Smooth muscle cell (in vitro differentiated cells): ENCODE measurements at regions not wholly inside any gene's neighbourhood (a gene's known extent, or its start where the extent isn't known, plus 50 kb on each side); places are given as distances from the start of the nearest gene placed in this dataset.

Experiments
- DNase-seq: peaks from one replicate; lab custom pipeline; 2025; ENCODE audit not compliant: unreplicated experiment; lab: John Stamatoyannopoulos, UW
- H2AFZ ChIP-seq: fragments of 200-600 bp; sonication (generic); 2 replicates; pipeline ENCODE4 v1.6.0; 2016; ENCODE audit warnings: antibody characterized with exemption, low read depth, mild to moderate bottlenecking
- H3F3A ChIP-seq: fragments of 200-600 bp; sonication (generic); 2 replicates; pipeline ENCODE4 v1.6.0; 2017; ENCODE audit warnings: antibody characterized with exemption, low read depth
- H3K27ac ChIP-seq: fragments of 200-600 bp; sonication (generic); 2 replicates; pipeline ENCODE4 v1.5.1; 2016; ENCODE audit warnings: low read depth, mild to moderate bottlenecking
- H3K27me3 ChIP-seq: fragments of 200-600 bp; sonication (generic); 2 replicates; pipeline ENCODE4 v1.6.1; 2016; ENCODE audit warnings: low read depth, mild to moderate bottlenecking
- H3K36me3 ChIP-seq: fragments of 200-600 bp; sonication (generic); 2 replicates; pipeline ENCODE4 v1.5.1; 2016; ENCODE audit warnings: low read depth
- H3K4me1 ChIP-seq: fragments of 200-600 bp; sonication (generic); 2 replicates; pipeline ENCODE4 v1.5.1; 2016; ENCODE audit warnings: low read depth
- H3K4me2 ChIP-seq: fragments of 200-600 bp; sonication (generic); 2 replicates; pipeline ENCODE4 v1.6.0; 2016; ENCODE audit warnings: mild to moderate bottlenecking
- H3K4me3 ChIP-seq: fragments of 200-600 bp; sonication (generic); 2 replicates; pipeline ENCODE4 v1.5.1; 2016; ENCODE audit warnings: mild to moderate bottlenecking
- H3K79me2 ChIP-seq: fragments of 200-600 bp; sonication (generic); 2 replicates; pipeline ENCODE4 v1.6.0; 2016; ENCODE audit warnings: low read depth, mild to moderate bottlenecking
- H3K9ac ChIP-seq: fragments of 200-600 bp; sonication (generic); 2 replicates; pipeline ENCODE4 v1.6.0; 2016; ENCODE audit warnings: low read depth
- H3K9me3 ChIP-seq: fragments of 200-600 bp; sonication (generic); replicated peaks from 2 replicates; pipeline ENCODE4 v1.5.1; 2016; ENCODE audit warnings: low read depth
- H4K20me1 ChIP-seq: fragments of 200-600 bp; sonication (generic); 2 replicates; pipeline ENCODE4 v1.6.0; 2016; ENCODE audit warnings: low read depth
- CTCF ChIP-seq: fragments of 200-600 bp; sonication (generic); IDR thresholded peaks from 2 replicates; pipeline ENCODE4 v1.5.1; 2017; ENCODE audit warnings: borderline replicate concordance, mild to moderate bottlenecking, antibody characterized with exemption; ENCODE audit not compliant: insufficient read depth, poor library complexity, severe bottlenecking
- WGBS: methylation state at CpG from one replicate; pipeline ENCODE4 v1.1.7; 2016; ENCODE audit warnings: low lambda C conversion rate; 5-methylcytosine and 5-hydroxymethylcytosine counted together

- Histone ChIP-seq H3F3A (no peaks in the 10 kb centered on the region), H3K9ac (no peak overlapping the region), H3K27ac (no peak overlapping the region), H4K20me1 (no peaks in the 10 kb centered on the region), H3K4me1 (no peaks in the 10 kb centered on the region), H3K4me3 (no peak overlapping the region), H2AFZ (no peak overlapping the region), H3K79me2 (no peaks in the 10 kb centered on the region), H3K4me2 (no peak overlapping the region), H3K36me3 (no peaks in the 10 kb centered on the region), H3K27me3 (no peaks in the 10 kb centered on the region), H3K9me3 (no peaks in the 10 kb centered on the region)
- 90% methylated on average over 6 of the region's 6 CpGs for WGBS
- no peak for DNase-seq
- no peak for TF ChIP-seq CTCF
Measured at GRCh38 chr4:83885256-83886182, 349.6 kb downstream of the GPAT3 start.

GRCh38 chr4:83876047-83876446 is 340.1 kb downstream of the GPAT3 start:
- Histone ChIP-seq H3K4me1 (peaks cover 4% of the 10 kb centered on the region), H3K9ac (no peak overlapping the region), H3K4me2 (no peak overlapping the region), H2AFZ (no peak overlapping the region), H3F3A (no peaks in the 10 kb centered on the region), H3K27me3 (no peaks in the 10 kb centered on the region), H3K36me3 (no peaks in the 10 kb centered on the region), H4K20me1 (no peaks in the 10 kb centered on the region), H3K79me2 (no peaks in the 10 kb centered on the region), H3K4me3 (no peak overlapping the region), H3K27ac (no peak overlapping the region), H3K9me3 (no peaks in the 10 kb centered on the region)
- no peak for DNase-seq
- no peak for TF ChIP-seq CTCF
- WGBS = 19% methylated on average over 1 of the region's 1 CpG

- no peak for TF ChIP-seq CTCF
Measured at GRCh38 chr4:83875437-83875836, 339.5 kb downstream of the GPAT3 start.

GRCh38 chr4:83873996-83874395 is 338.1 kb downstream of the GPAT3 start:
- H3K9me3 ChIP-seq = no peaks in the 10 kb centered on the region

More at GRCh38 chr4:83875437-83875836, 339.5 kb downstream of the GPAT3 start:
- WGBS = 33% methylated on average over 2 of the region's 2 CpGs
- no peaks in the 10 kb centered on the region for H4K20me1 ChIP-seq
- no peaks in the 10 kb centered on the region for H3K79me2 ChIP-seq
- H3K4me3 ChIP-seq = no peak overlapping the region
- H3K27ac ChIP-seq = no peak overlapping the region
- no peaks in the 10 kb centered on the region for H3K27me3 ChIP-seq
- no peak overlapping the region for H3K4me2 ChIP-seq
- H3K9me3 ChIP-seq = no peaks in the 10 kb centered on the region
- no peak overlapping the region for H2AFZ ChIP-seq
- H3K36me3 ChIP-seq = no peaks in the 10 kb centered on the region
- H3F3A ChIP-seq = no peaks in the 10 kb centered on the region
- H3K4me1 ChIP-seq = peaks cover 4% of the 10 kb centered on the region
- DNase-seq = no peak
- no peak overlapping the region for H3K9ac ChIP-seq

More at GRCh38 chr4:83873996-83874395, 338.1 kb downstream of the GPAT3 start:
- Histone ChIP-seq H3K79me2 (no peaks in the 10 kb centered on the region), H3F3A (no peaks in the 10 kb centered on the region), H3K27ac (no peak overlapping the region), H2AFZ (no peak overlapping the region), H3K9ac (no peak overlapping the region), H3K36me3 (no peaks in the 10 kb centered on the region), H4K20me1 (no peaks in the 10 kb centered on the region), H3K4me1 (peaks cover 4% of the 10 kb centered on the region), H3K27me3 (no peaks in the 10 kb centered on the region), H3K4me2 (no peak overlapping the region), H3K4me3 (no peak overlapping the region)
- DNase-seq = no peak
- 94% methylated on average over 2 of the region's 2 CpGs for WGBS
- TF ChIP-seq CTCF = no peak
